Muscle layer of duodenum (tissue), 2 donors: ENCODE measurements at regions not wholly inside any gene's neighbourhood (a gene's known extent, or its start where the extent isn't known, plus 50 kb on each side); places are given as distances from the start of the nearest gene placed in this dataset.

Experiments used
- H3K27ac ChIP-seq: one replicate; pipeline ENCODE4 v1.7.0; 2013; ENCODE audit warnings: mild to moderate bottlenecking, low read length
- H3K27me3 ChIP-seq: one replicate; pipeline ENCODE4 v1.7.0; 2013; ENCODE audit warnings: low read depth, mild to moderate bottlenecking, control low read depth, low read length
- H3K36me3 ChIP-seq, 2 donors: one replicate each; pipeline ENCODE4 v1.7.0; 2013; ENCODE audit warnings: low read length in 2 of 2, control low read depth in 1 of 2, mild to moderate bottlenecking in 1 of 2; ENCODE audit not compliant: insufficient read depth in 2 of 2, control insufficient read depth in 1 of 2
- H3K4me1 ChIP-seq, 2 donors: one replicate each; pipeline ENCODE4 v1.7.0; 2013; ENCODE audit warnings: low read length in 2 of 2, mild to moderate bottlenecking in 2 of 2, control low read depth in 1 of 2, moderate library complexity in 1 of 2; ENCODE audit not compliant: insufficient read depth in 2 of 2, control insufficient read depth in 1 of 2
- H3K4me3 ChIP-seq, 2 donors: one replicate each; pipeline ENCODE4 v1.7.0; 2013; ENCODE audit warnings: low read length in 2 of 2, low read depth in 1 of 2, mild to moderate bottlenecking in 1 of 2
- H3K9me3 ChIP-seq, 2 donors: one replicate each; pipeline ENCODE4 v1.7.0; 2013; ENCODE audit warnings: low read length in 2 of 2, control low read depth in 1 of 2, mild to moderate bottlenecking in 1 of 2; ENCODE audit not compliant: control insufficient read depth in 1 of 2
- donor health status: healthy.

DNA sequence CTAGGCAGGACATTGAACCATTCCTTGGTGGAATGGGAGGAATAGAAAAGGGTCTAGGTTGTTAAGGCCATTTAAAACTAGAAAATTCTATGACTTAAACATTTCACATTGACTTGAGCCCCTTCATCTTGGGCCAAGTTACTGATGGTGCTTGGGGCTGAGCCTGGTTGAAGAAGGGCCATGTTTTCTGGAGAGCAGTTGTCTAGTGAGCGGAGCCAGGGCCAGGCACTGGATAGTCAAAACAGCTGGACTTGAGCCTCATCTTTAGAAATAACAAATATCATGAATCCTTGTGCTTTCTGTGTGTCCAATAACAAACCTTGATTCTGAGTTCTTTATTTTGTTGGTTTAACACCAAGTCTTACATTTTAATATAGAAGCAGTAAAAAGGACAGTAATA lies 134.6 kb upstream of the TCF21 start:
- H3K27me3 ChIP-seq = no peaks in the 10 kb centered on the region
- no peaks in the 10 kb centered on the region for H3K36me3 ChIP-seq
- no peak overlapping the region for H3K4me3 ChIP-seq
- no peak overlapping the region for H3K27ac ChIP-seq
- no peaks in the 10 kb centered on the region for H3K4me1 ChIP-seq
- H3K9me3 ChIP-seq = no peaks in the 10 kb centered on the region

DNA sequence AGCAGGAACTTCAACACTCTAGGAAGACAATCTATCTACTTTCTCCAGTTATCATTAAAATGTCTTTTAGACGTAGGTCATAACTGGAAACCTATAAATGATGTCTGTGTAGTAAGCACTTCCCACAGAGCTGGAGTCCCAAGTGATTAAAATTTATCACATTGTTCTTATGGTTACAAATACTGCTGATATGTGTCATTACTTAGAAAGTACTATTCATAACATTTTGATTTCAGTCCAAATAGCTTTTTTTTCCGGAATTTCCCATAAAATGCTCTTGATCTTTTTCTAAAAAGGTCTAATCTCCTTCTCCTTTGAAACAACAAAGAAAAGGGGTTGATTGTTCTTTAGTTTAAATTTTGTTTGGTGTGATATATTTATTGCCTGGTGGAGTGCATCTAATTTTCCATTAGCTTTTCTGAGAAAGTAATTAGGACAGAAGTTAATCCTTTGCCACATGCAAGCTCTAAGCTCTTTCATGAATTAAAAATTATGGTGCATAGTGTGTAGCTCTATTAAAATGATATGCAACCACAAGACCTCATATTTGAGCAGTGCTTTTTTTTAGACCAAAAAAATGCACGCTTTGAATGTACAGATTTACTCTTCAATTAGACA lies 132.7 kb upstream of the TCF21 start:
- Histone ChIP-seq H3K4me1 (no peaks in the 10 kb centered on the region), H3K4me3 (no peak overlapping the region), H3K9me3 (no peaks in the 10 kb centered on the region), H3K27ac (peak overlapping the region; percentile 42), H3K36me3 (no peaks in the 10 kb centered on the region), H3K27me3 (no peaks in the 10 kb centered on the region)

DNA sequence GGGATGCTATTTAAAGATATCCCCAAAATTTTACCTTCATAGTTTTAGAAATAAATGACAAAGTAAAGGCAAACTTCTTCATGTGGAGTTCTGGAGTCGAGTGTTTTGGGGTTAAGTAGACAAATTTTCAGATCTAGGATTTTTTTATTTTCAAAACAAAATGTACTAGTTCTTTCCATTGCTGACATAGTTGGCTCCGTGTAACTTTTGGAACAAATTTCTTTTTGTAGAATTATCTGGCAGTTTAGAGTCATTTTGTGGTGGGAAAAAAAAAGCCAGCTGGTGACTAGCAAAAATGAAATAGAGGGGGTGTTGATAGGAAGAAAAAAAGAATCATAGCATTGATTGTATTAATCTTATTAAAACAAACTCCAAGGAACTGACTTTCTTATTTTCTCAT lies 131.6 kb upstream of the TCF21 start:
- Histone ChIP-seq H3K36me3 (no peaks in the 10 kb centered on the region), H3K4me3 (no peak overlapping the region), H3K27me3 (no peaks in the 10 kb centered on the region), H3K4me1 (no peaks in the 10 kb centered on the region), H3K27ac (peak overlapping the region; percentile 11), H3K9me3 (no peaks in the 10 kb centered on the region)

DNA sequence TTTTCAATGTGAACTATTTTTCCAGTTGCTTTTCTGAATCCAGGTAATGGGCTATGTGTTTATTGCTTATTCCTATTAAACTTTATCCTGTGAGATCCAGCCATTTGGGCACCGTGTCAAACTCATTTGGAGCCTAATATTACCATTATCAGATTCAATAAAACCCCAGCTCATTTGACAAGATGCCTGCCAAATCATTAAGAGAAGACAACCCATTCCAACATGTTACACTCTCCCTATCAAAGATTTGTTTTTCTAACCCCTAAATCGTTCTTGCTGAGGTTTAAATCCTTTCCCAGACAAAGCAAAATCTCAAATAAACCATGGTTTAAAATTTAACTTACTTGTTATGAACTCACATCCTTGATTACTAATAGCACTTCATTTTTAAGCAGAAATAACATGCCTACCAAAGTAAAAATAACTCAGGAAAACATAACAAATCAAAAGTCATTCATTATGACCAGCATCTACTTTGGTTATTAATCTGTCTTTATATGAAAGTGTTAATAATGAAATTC lies 130.0 kb upstream of the TCF21 start:
- Histone ChIP-seq H3K27me3 (no peaks in the 10 kb centered on the region), H3K4me1 (no peaks in the 10 kb centered on the region), H3K9me3 (no peaks in the 10 kb centered on the region), H3K36me3 (no peaks in the 10 kb centered on the region), H3K27ac (no peak overlapping the region), H3K4me3 (no peak overlapping the region)

DNA sequence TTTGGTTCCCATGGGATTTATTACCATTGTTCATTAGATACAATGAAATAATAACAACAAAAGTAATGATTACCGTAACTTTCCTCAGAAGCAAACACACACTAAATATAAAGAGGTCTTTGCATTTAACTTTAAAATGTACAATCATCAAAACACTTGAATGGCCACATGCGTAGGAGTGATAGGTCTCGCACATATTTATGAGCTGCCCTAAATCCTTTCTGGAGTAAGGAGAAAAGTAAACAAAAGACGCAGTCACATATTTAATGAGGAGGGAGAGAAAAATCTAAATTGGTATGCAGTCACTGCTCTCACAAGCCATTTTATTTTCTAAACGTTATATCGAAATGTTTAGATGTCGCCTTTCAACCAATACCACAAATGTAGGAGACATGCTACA lies 129.4 kb upstream of the TCF21 start:
- Histone ChIP-seq H3K36me3 (no peaks in the 10 kb centered on the region), H3K9me3 (no peaks in the 10 kb centered on the region), H3K27ac (no peak overlapping the region), H3K4me3 (no peak overlapping the region), H3K4me1 (no peaks in the 10 kb centered on the region), H3K27me3 (no peaks in the 10 kb centered on the region)

DNA sequence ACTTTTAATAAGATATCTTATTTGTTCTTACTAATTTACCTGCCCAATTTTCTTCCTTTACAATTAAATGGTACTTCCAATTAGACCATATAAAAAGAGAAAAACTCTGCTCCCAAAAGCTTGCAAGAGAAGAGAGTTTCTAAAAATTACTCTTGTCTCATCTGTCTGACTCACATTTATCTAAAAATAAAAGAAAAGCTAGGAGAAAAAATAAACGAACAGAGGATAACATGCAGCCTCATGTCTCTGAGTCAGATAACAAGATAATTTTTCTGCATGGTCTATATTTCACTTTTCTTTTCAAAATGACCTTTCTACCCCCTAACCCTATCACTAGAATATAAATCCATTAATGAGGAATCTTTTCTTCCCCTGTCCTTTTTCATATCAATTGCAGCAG lies 127.2 kb upstream of the TCF21 start:
- H3K4me3 ChIP-seq = no peak overlapping the region
- H3K27ac ChIP-seq = peak overlapping the region; percentile 27

DNA sequence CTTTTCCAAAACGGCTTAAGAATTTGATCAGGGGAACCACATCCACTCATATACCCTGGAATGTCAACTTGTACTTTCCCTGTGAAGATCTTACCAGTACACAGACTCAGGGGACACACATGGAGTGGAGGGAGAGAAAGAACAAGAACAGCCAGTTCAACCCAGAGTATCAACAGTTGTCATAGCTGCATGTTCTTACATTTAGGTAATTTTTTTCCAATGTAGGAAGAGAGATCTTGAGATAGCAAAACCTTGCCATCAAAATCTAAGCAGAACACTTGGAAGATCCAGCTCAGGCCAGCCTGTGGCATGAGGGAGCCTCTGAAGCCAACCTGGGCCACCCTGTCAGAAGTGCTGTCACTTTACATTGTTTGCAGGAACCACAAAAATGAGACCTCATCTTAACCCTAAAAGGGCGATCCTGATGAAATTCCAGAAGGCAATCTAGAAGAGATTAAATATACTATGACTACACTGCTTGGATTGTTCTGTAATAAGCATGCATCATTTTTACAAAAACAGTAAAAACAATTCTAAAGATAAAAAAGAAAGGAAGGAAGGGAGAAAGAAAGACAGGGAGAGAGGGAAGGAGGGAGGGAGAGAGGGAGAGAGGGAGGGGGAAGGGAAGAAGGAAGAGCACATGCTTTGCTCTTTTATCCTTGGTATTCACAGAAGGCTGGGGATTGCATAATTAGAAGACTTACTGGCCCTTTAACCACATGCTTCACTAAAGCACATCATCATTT lies 124.7 kb upstream of the TCF21 start:
- no peaks in the 10 kb centered on the region for H3K27me3 ChIP-seq
- H3K4me1 ChIP-seq = no peaks in the 10 kb centered on the region
- H3K4me3 ChIP-seq = no peak overlapping the region
- H3K36me3 ChIP-seq = no peaks in the 10 kb centered on the region
- H3K9me3 ChIP-seq = no peaks in the 10 kb centered on the region
- H3K27ac ChIP-seq = peak overlapping the region; percentile 20

More for the DNA sequence above, 127.2 kb upstream of the TCF21 start:
- Histone ChIP-seq H3K27me3 (no peaks in the 10 kb centered on the region), H3K9me3 (no peaks in the 10 kb centered on the region), H3K36me3 (no peaks in the 10 kb centered on the region), H3K4me1 (no peaks in the 10 kb centered on the region)

DNA sequence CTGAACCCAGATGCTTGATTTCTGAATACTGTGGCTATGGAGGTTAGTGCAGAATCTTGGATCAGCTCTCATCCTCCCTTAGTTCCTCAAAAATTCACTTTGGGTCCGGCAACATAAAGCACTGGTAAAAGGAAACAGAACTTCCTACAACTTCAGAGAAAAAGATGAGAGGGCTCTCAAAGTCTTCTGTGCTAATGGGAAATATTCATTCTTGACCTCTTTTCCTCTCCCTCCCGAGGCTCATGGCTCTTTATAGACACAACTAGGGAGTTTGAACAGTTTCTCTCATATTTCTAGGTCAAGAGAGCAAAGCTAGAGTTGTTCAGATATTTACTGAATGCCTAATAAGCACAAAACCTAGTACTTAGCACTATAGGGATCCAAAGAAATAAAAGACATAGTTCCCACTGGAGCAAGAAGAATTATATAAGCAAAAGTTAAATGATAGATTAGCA lies 124.1 kb upstream of the TCF21 start:
- Histone ChIP-seq H3K27me3 (no peaks in the 10 kb centered on the region), H3K36me3 (no peaks in the 10 kb centered on the region), H3K4me1 (no peaks in the 10 kb centered on the region), H3K27ac (peak overlapping the region; percentile 20), H3K9me3 (no peaks in the 10 kb centered on the region), H3K4me3 (no peak overlapping the region)

DNA sequence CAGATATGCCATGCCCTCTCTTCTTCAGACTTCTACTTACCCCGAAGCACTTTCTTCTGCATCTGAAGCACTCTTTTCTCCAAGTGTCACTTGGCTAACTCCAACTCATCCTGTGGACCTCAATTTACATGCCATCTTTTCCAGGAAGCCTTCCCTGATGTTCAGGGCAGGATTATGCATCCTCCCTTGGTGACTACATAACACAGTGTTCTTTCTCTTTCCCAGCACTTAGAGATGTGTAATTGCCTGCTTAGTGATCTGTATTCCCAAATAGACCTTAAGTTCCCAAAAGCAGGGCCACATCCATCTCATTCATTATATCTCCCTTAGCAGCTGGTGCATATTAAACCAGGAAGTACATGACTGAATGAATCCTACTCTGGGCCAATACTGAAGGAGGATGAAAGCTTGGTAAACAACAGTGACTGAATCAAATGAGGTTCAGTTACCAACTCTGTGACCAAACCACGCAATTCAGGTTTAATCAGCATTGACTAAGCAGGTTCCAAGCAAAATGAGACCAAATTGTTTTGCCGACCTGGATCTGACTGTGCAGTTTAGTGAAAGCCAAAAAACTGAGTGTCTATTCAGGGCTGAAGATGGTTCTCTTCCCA lies 121.4 kb upstream of the TCF21 start:
- no peak overlapping the region for H3K4me3 ChIP-seq
- no peaks in the 10 kb centered on the region for H3K4me1 ChIP-seq

DNA sequence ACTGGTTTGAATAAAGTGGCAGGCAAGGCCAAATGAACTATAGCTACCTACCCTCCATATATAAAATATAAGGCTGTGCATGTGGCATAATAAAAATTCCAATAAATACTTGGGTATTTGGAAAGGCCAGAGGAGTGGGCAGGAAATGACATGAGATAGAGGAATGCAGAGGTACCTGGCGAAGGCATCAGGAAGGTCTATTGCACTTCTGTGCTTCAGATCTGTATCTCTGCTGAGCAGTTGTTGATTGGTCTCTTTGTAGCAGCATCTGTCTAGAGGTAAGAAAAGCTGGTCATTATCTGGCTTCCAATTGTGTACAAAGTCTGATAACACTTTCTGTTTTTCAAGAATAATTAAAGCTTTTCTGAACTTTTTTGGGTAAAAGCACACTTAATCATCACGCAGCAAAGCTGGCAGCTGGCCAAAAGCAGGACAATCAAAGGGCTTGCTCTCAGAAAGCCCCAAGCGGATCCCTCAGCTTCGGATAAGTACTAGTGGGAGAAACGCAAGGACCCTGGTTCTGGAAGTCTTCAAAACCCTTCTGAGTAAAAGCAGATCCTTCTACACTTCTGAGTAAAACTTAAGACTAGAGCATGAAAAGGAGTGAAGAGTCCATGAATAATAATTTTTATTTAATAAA lies 120.1 kb upstream of the TCF21 start:
- Histone ChIP-seq H3K4me1 (no peaks in the 10 kb centered on the region), H3K9me3 (no peaks in the 10 kb centered on the region), H3K4me3 (no peak overlapping the region), H3K27ac (no peak overlapping the region), H3K27me3 (no peaks in the 10 kb centered on the region), H3K36me3 (no peaks in the 10 kb centered on the region)

More for the DNA sequence above, 121.4 kb upstream of the TCF21 start:
- Histone ChIP-seq H3K27me3 (no peaks in the 10 kb centered on the region), H3K9me3 (no peaks in the 10 kb centered on the region), H3K27ac (no peak overlapping the region), H3K36me3 (no peaks in the 10 kb centered on the region)

DNA sequence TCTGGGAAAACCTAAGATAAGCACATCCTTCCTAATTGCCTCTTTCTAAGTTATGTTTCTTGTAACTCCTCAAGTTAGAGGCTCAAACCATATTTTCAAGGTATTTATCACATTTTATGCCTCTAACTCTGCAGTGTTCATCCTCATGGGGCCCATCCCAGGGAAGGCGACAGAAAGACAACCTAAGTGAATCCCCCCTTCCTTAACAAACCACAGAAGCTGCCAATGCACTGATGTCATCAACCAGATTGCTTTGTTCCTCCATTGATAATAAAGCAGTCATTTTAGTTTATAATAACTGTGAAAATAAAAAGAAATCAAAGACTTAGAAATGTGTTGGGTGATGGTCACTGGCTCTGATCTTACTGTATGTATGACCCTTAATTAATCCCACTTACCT lies 119.5 kb upstream of the TCF21 start:
- Histone ChIP-seq H3K36me3 (no peaks in the 10 kb centered on the region), H3K27me3 (no peaks in the 10 kb centered on the region), H3K4me1 (no peaks in the 10 kb centered on the region), H3K9me3 (no peaks in the 10 kb centered on the region), H3K4me3 (no peak overlapping the region), H3K27ac (no peak overlapping the region)
